ENCODE measurements at regions not wholly inside any gene's neighbourhood (a gene's known extent, or its start where the extent isn't known, plus 50 kb on each side); places are given as distances from the start of the nearest gene placed in this dataset.

- TF ChIP-seq CEBPB (IDR thresholded peaks at IDR 0.05; ENCODE audit: borderline replicate concordance in 1 of 2, low read depth in 2 of 2, low read length in 2 of 2) (no peak), RAD51 (IDR thresholded peaks at IDR 0.05) (no peak), CTCF (IDR thresholded peaks at IDR 0.05 in 2 of 3, conservative IDR thresholded peaks at IDR 0.05 in 1 of 3; ENCODE audit: control insufficient read depth in 2 of 3, extremely low read depth in 1 of 3, insufficient read depth in 1 of 3, low read depth in 3 of 3, low read length in 3 of 3) (no peak)
Observed at GRCh38 chr10:21315645-21316220, 209.7 kb downstream of the SKIDA1 start.
